H1 (cell line): ENCODE measurements at regions not wholly inside any gene's neighbourhood (a gene's known extent, or its start where the extent isn't known, plus 50 kb on each side); places are given as distances from the start of the nearest gene placed in this dataset.

Experiments used
- EP300 ChIP-seq, 2 experiments: IDR thresholded peaks; 1 replicate in 1 of 2; 2 replicates in 1 of 2; pipeline ENCODE4 v1.6.1; 2011 to 2012; ENCODE audit warnings: low read depth in 2 of 2, low read length in 2 of 2, mild to moderate bottlenecking in 2 of 2, borderline replicate concordance in 1 of 2, inconsistent platforms in 1 of 2, moderate library complexity in 1 of 2
- SP1 ChIP-seq: IDR thresholded peaks from 2 replicates; pipeline ENCODE4 v1.6.1; 2011; ENCODE audit warnings: low read depth, low read length

DNA sequence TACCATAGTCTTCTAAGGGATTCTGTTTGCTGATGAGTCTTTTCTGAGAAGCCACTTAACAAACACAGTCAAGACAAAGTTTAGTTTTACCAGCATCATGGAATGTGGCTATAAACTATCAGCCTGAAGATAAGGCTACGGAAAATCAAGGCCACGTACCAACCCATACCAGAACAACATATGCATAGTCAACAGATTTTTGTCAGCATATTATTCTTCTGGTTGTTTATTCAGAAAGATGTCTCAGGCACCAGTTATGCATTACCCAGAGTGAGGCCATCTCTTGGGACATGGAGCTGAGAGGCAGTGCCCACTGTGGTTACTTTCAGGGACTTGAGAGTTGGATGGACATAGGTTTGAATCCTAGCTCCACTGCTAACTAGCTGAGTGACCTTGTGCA, 60.4 kb downstream of the SOX2 start (continued):
- no peak for TF ChIP-seq EP300 (IDR thresholded peaks at IDR 0.05; ENCODE audit: borderline replicate concordance in 1 of 2, low read depth in 2 of 2, low read length in 2 of 2)
- no peak for TF ChIP-seq SP1
